BLaER1 treated with 17β-estradiol and CSF1 and Interleukin-3, amounts not matched to agents 10 nM and 100 nM (cell line): ENCODE measurements at regions not wholly inside any gene's neighbourhood (a gene's known extent, or its start where the extent isn't known, plus 50 kb on each side); places are given as distances from the start of the nearest gene placed in this dataset.
"Not testable (repeated sequence)": the region's sequence is repeated elsewhere in the genome, so short reads cannot be mapped to it uniquely, and the experiment has no call there.

ENCODE experiments used
- H3K27ac ChIP-seq, 11 experiments: shearing (Covaris generic); formaldehyde crosslinking; 2 replicates each; pipeline ENCODE4 v1.8.1; 2022
- H3K27me3 ChIP-seq, 11 experiments: shearing (Covaris generic); formaldehyde crosslinking; 2 replicates each; pipeline ENCODE4 v1.8.1; 2022
- H3K36me3 ChIP-seq, 11 experiments: shearing (Covaris generic); formaldehyde crosslinking; 2 replicates each; pipeline ENCODE4 v1.8.1; 2022
- H3K4me1 ChIP-seq, 10 experiments: shearing (Covaris generic); formaldehyde crosslinking; 2 replicates each; pipeline ENCODE4 v1.8.1; 2022
- H3K4me2 ChIP-seq, 11 experiments: shearing (Covaris generic); formaldehyde crosslinking; 2 replicates each; pipeline ENCODE4 v1.8.1; 2022
- H3K4me3 ChIP-seq, 10 experiments: shearing (Covaris generic); formaldehyde crosslinking; 2 replicates each; pipeline ENCODE4 v1.8.1; 2022
- H3K9ac ChIP-seq, 11 experiments: shearing (Covaris generic); formaldehyde crosslinking; 2 replicates each; pipeline ENCODE4 v1.8.1; 2022
- H3K9me3 ChIP-seq, 11 experiments: shearing (Covaris generic); formaldehyde crosslinking; replicated peaks in 1 of 11; 2 replicates each; pipeline ENCODE4 v1.8.1; 2022
- H4K20me1 ChIP-seq, 11 experiments: shearing (Covaris generic); formaldehyde crosslinking; 2 replicates each; pipeline ENCODE4 v1.8.1; 2022
- Cebpa-rat ChIP-seq, 11 experiments: shearing (Covaris generic); IDR thresholded peaks; 2 replicates each; pipeline ENCODE4 v1.8.1; 2022

DNA sequence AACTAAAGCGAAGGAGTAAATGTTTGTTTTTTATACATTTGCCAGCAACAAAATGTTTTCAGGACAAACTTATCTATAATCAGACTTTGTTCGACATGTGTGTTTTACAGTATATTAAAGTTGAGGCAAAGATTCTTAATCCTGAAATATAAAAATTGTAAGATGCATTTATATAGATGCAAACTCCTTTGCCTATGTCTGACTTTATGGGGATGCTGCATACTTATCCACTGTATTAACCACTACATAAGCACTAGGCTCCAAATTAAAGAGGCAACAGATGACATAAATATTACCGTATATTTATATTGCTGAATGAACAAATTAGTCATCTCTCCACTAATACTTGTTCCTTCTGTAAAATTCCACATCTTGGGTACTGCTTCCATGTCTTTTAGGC, 882.7 kb upstream of the ARRDC3 start:
- Histone ChIP-seq H3K9ac (no peak overlapping the region), H3K27ac (no peak overlapping the region), H3K4me3 (no peak overlapping the region), H3K4me2 (no peak overlapping the region), H3K27me3 (no peaks in the 10 kb centered on the region), H3K36me3 (no peaks in the 10 kb centered on the region), H4K20me1 (no peaks in the 10 kb centered on the region), H3K9me3 (no peaks in the 10 kb centered on the region), H3K4me1 (no peaks in the 10 kb centered on the region)
- TF ChIP-seq Cebpa-rat (IDR thresholded peaks at IDR 0.05) = no peak

- not testable (repeated sequence) for H3K27me3 ChIP-seq, H3K36me3 ChIP-seq, H3K4me3 ChIP-seq, H3K9ac ChIP-seq, H3K4me2 ChIP-seq, H4K20me1 ChIP-seq, H3K9me3 ChIP-seq, H3K27ac ChIP-seq, H3K4me1 ChIP-seq
Observed at GRCh38 chr5:92255605-92256004, 872.5 kb upstream of the ARRDC3 start.

- Histone ChIP-seq H3K27me3 (no peaks in the 10 kb centered on the region), H3K9me3 (peaks cover 11 to 25% (median 16%) of the 10 kb centered on the region in 11 experiments; a peak in 20 of 22 replicates), H3K4me1 (peaks cover 0 to 5% (median 0%) of the 10 kb centered on the region in 10 experiments; a peak in 1 of 20 replicates), H3K4me2 (no peak overlapping the region), H3K9ac (no peak overlapping the region), H3K36me3 (no peaks in the 10 kb centered on the region), H4K20me1 (no peaks in the 10 kb centered on the region), H3K27ac (no peak overlapping the region), H3K4me3 (no peak overlapping the region)
- TF ChIP-seq Cebpa-rat (IDR thresholded peaks at IDR 0.05) = no peak
Observed at GRCh38 chr5:92248518-92248917, 865.4 kb upstream of the ARRDC3 start.

DNA sequence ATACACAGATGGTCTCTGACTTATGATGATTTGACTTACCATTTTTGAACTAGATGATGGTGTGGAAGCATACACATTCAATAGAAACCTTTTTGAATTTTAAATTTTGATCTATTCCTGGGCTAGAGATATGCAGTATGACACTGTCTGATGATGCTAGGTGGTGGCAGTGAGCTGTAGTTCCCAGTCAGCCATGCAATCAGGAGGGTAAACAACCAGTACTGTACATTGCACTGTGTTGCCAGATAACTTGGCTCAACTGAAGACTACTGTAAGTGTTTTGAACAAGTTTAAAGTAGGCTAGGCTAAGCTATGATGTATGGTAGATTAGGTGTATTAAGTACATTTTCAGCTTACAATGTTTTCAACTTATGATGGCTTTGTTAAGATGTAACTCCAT, 859.1 kb upstream of the ARRDC3 start:
- H4K20me1 ChIP-seq = no peaks in the 10 kb centered on the region
- no peaks in the 10 kb centered on the region for H3K27me3 ChIP-seq
- H3K4me2 ChIP-seq = no peak overlapping the region
- no peak overlapping the region for H3K4me3 ChIP-seq
- no peaks in the 10 kb centered on the region for H3K36me3 ChIP-seq
- H3K4me1 ChIP-seq = peaks cover 0 to 5% (median 0%) of the 10 kb centered on the region in 10 experiments; a peak in 1 of 20 replicates
- H3K27ac ChIP-seq = no peak overlapping the region
- no peak overlapping the region for H3K9ac ChIP-seq
- no peak for TF ChIP-seq Cebpa-rat (IDR thresholded peaks at IDR 0.05)
- H3K9me3 ChIP-seq = no peaks in the 10 kb centered on the region

- H3K4me2 ChIP-seq = no peak overlapping the region
- no peak overlapping the region for H3K9ac ChIP-seq
- no peaks in the 10 kb centered on the region for H3K4me1 ChIP-seq
- H3K4me3 ChIP-seq = no peak overlapping the region
- no peak for TF ChIP-seq Cebpa-rat (IDR thresholded peaks at IDR 0.05)
- H4K20me1 ChIP-seq = no peaks in the 10 kb centered on the region
- H3K27ac ChIP-seq = no peak overlapping the region
- H3K36me3 ChIP-seq = no peaks in the 10 kb centered on the region
- H3K9me3 ChIP-seq = no peaks in the 10 kb centered on the region
- H3K27me3 ChIP-seq = no peaks in the 10 kb centered on the region
Observed at GRCh38 chr5:92237896-92238295, 854.8 kb upstream of the ARRDC3 start.

DNA sequence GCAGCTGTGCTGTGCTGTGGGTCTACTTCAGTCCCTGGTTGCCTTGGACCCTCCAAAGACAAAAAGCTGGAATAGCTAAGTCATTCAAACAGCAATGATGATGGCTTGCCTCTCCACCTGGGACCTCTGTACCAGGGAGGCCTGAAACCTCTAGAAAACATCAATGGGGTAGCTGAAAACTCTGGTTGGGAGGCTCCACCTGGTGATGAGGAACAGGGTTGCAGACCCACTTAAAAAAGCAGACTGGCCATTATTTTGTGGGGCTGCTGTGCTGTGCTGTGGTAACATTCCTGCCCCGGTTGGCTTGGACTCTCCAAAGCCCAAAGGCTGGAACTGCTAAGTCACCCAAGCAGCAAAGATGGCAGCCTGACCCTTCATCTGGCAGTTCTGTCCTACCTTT, 839.3 kb upstream of the ARRDC3 start:
- no peak overlapping the region for H3K4me3 ChIP-seq
- H3K36me3 ChIP-seq = no peaks in the 10 kb centered on the region; a peak in 1 of 22 replicates
- H3K9me3 ChIP-seq = peaks cover 25 to 39% (median 30%) of the 10 kb centered on the region in 11 experiments
- no peak overlapping the region for H3K27ac ChIP-seq
- no peak overlapping the region for H3K4me2 ChIP-seq
- no peaks in the 10 kb centered on the region for H4K20me1 ChIP-seq
- no peaks in the 10 kb centered on the region for H3K27me3 ChIP-seq
- H3K4me1 ChIP-seq = no peaks in the 10 kb centered on the region
- no peak overlapping the region for H3K9ac ChIP-seq
- no peak for TF ChIP-seq Cebpa-rat (IDR thresholded peaks at IDR 0.05)

DNA sequence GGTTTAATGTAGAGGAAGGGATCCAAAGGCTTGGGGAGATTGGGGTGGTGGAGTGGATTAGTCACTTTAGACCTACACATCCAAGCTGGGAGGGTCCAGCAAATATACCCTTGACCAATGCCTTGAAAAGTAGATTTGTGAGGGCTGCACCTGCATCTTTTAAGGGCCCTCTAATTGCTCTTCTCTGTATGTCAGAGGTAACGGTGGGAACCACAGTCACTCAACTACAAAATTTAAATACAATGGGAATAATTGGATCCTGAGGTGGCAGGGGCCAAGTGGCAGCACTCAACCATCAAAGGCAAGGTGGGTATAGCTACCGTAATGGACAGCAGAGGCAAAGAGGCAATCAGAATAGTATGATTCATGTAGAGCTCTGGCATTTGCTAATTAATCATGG, 833.7 kb upstream of the ARRDC3 start:
- peaks cover 14 to 24% (median 21%) of the 10 kb centered on the region in 11 experiments; a peak in 20 of 22 replicates for H3K9me3 ChIP-seq
- H3K27me3 ChIP-seq, H3K4me2 ChIP-seq, H3K9ac ChIP-seq, H3K4me1 ChIP-seq, H3K4me3 ChIP-seq, H3K36me3 ChIP-seq, H4K20me1 ChIP-seq, H3K27ac ChIP-seq: not testable (repeated sequence)

DNA sequence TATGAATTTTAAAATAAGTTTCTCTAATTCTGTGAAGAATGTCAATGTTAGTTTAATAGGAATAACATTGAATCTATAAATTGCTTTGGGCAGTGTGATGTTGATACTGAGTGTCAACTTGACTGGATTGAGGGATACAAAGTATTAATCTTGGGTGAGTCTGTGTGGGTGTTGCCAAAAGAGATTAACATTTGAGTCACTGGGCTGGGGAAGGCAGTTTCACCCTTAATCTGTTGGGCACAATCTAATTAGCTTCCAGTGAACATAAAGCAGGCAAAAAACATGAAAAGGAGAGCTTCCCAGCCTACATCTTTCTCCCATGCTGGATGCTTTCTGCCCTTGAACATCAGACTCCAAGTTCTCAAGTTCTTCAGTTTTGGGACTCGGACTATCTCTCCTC, 832.0 kb upstream of the ARRDC3 start:
- no peak overlapping the region for H3K9ac ChIP-seq
- no peak overlapping the region for H3K27ac ChIP-seq
- TF ChIP-seq Cebpa-rat (IDR thresholded peaks at IDR 0.05) = no peak
- H3K4me1 ChIP-seq = no peaks in the 10 kb centered on the region
- peaks cover 14 to 24% (median 21%) of the 10 kb centered on the region in 11 experiments; a peak in 20 of 22 replicates for H3K9me3 ChIP-seq
- no peaks in the 10 kb centered on the region for H3K27me3 ChIP-seq
- H4K20me1 ChIP-seq = no peaks in the 10 kb centered on the region
- H3K36me3 ChIP-seq = no peaks in the 10 kb centered on the region
- no peak overlapping the region for H3K4me3 ChIP-seq
- H3K4me2 ChIP-seq = no peak overlapping the region

DNA sequence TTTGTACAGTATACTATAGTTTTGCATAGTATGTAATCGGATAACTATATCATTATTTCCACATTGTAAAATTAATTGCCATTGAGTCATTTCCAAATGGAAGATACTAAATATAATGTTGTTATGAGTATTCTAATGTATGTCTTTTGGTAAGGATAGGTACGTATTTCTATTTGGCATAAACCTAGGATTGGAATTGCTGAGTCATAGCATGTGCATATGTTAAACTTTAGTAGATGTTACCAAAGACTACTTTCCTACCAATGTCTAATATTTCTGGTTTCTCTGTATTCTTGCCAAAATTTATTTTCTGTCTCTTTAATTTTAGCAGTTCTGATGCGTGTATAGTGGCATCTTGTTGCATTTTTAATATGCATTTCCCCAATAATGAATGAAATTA, 825.1 kb upstream of the ARRDC3 start:
- no peak overlapping the region for H3K9ac ChIP-seq
- H3K4me2 ChIP-seq = no peak overlapping the region
- H3K27ac ChIP-seq = no peak overlapping the region
- no peaks in the 10 kb centered on the region for H3K36me3 ChIP-seq
- H3K27me3 ChIP-seq = no peaks in the 10 kb centered on the region
- no peaks in the 10 kb centered on the region for H4K20me1 ChIP-seq
- H3K4me3 ChIP-seq = no peak overlapping the region
- H3K9me3 ChIP-seq = peaks cover 0 to 4% (median 0%) of the 10 kb centered on the region in 11 experiments; a peak in 5 of 22 replicates
- H3K4me1 ChIP-seq = peaks cover 0 to 3% (median 0%) of the 10 kb centered on the region in 10 experiments; a peak in 1 of 20 replicates
- TF ChIP-seq Cebpa-rat (IDR thresholded peaks at IDR 0.05) = no peak

DNA sequence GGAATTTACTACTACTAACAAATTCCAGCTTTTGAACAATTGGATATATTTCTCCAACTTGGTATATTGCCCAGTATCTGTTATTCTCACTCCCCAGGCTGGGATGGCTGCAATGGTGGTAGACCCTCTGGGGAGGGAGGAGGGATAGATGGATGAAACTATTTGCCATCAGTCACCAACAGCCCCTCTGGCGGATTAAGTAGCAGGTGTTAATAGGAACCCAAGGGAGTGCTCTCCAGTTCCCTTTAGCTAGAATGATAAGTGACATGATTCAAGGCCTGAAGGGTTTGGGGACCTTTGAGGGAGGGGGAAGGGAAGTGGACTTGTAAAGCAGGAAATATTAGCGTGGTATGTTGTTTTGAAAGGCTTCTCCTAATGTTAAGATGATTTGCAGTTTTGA, 824.0 kb upstream of the ARRDC3 start:
- Histone ChIP-seq H3K4me1 (peaks cover 0 to 3% (median 0%) of the 10 kb centered on the region in 10 experiments; a peak in 1 of 20 replicates), H4K20me1 (no peaks in the 10 kb centered on the region), H3K36me3 (no peaks in the 10 kb centered on the region), H3K4me2 (no peak overlapping the region), H3K9ac (no peak overlapping the region), H3K4me3 (no peak overlapping the region), H3K27me3 (no peaks in the 10 kb centered on the region), H3K9me3 (peaks cover 0 to under 1% (median 0%) of the 10 kb centered on the region in 11 experiments; a peak in 3 of 22 replicates), H3K27ac (no peak overlapping the region)
- no peak for TF ChIP-seq Cebpa-rat (IDR thresholded peaks at IDR 0.05)
